ENCODE measurements at regions not wholly inside any gene's neighbourhood (a gene's known extent, or its start where the extent isn't known, plus 50 kb on each side); places are given as distances from the start of the nearest gene placed in this dataset.

- peak; percentile 58 for DNase-seq
Observed at GRCh38 chr13:43985422-43986072, 105.8 kb downstream of the LACC1 start.

GRCh38 chr13:43986421-43986981 lies 106.8 kb downstream of the LACC1 start:
- peak; percentile 71 for DNase-seq

- no peak for DNase-seq
Observed at GRCh38 chr13:43988302-43988701, 108.6 kb downstream of the LACC1 start.

GRCh38 chr13:43990021-43990420 lies 110.3 kb downstream of the LACC1 start:
- no peak for DNase-seq

- DNase-seq: no peak
Observed at GRCh38 chr13:43990829-43991228, 111.1 kb downstream of the LACC1 start.

- no peak for DNase-seq
Observed at GRCh38 chr13:43991773-43992201, 112.1 kb downstream of the LACC1 start.

GRCh38 chr13:43992211-43992610 lies 112.5 kb downstream of the LACC1 start:
- no peak for DNase-seq

GRCh38 chr13:43994999-43995859 lies 115.5 kb downstream of the LACC1 start:
- DNase-seq: no peak

- DNase-seq: no peak
Observed at GRCh38 chr13:43996221-43996620, 116.5 kb downstream of the LACC1 start.

GRCh38 chr13:44003481-44003880 lies 123.8 kb downstream of the LACC1 start:
- DNase-seq: no peak

- no peak for DNase-seq
Observed at GRCh38 chr13:44004878-44005277, 125.2 kb downstream of the LACC1 start.

GRCh38 chr13:44007451-44007850 lies 127.7 kb downstream of the LACC1 start:
- no peak for DNase-seq

GRCh38 chr13:44011036-44011435 lies 131.3 kb downstream of the LACC1 start:
- no peak for DNase-seq

- DNase-seq: no peak
Observed at GRCh38 chr13:44012910-44013757, 133.4 kb downstream of the LACC1 start.

- no peak for DNase-seq
Observed at GRCh38 chr13:44013758-44014291, 134.1 kb downstream of the LACC1 start.

GRCh38 chr13:44014501-44014900 lies 134.8 kb downstream of the LACC1 start:
- DNase-seq: no peak

- DNase-seq: no peak
Observed at GRCh38 chr13:44015118-44015517, 135.4 kb downstream of the LACC1 start.

- no peak for DNase-seq
Observed at GRCh38 chr13:44015811-44016210, 136.1 kb downstream of the LACC1 start.

GRCh38 chr13:44017756-44018309 lies 138.1 kb downstream of the LACC1 start:
- DNase-seq: peak; percentile 39

GRCh38 chr13:44019651-44020050 lies 139.9 kb downstream of the LACC1 start:
- DNase-seq: no peak

- no peak for DNase-seq
Observed at GRCh38 chr13:44021422-44021821, 141.7 kb downstream of the LACC1 start.

- DNase-seq: no peak
Observed at GRCh38 chr13:44022196-44022595, 142.5 kb downstream of the LACC1 start.
